GM12878 (cell line): ENCODE measurements at regions not wholly inside any gene's neighbourhood (a gene's known extent, or its start where the extent isn't known, plus 50 kb on each side); places are given as distances from the start of the nearest gene placed in this dataset.

Experiments
- ATAC-seq: fragments of 200-7000 bp; cut with Tn5 transposase; 3 replicates; pipeline ENCODE4 v1.9.1; 2020; ENCODE audit warnings: mild to moderate bottlenecking, moderate library complexity
- BruUV-seq: library from RNA; stranded (reverse); fragments of 400-500 nt; replicated peaks from 2 replicates; lab custom pipeline; 2021; lab: Mats Ljungman, UMichigan
- CTCF ChIA-PET: fragments of 300-600 bp; sonication (Branson Sonifier 250); formaldehyde crosslinking; extraction: SDS; loops from one replicate; lab custom pipeline; 2021; ENCODE audit warnings: inconsistent platforms; lab: Yijun Ruan, JAX
- POLR2A ChIA-PET: fragments of 350-600 bp; formaldehyde crosslinking; extraction: SDS; loops from one replicate; lab custom pipeline; 2021; ENCODE audit warnings: inconsistent platforms; lab: Charles Lee
- RAD21 ChIA-PET: fragments of 300-600 bp; sonication (Branson Sonifier 250); formaldehyde crosslinking; loops from one replicate; lab custom pipeline; 2023; ENCODE audit warnings: antibody characterized with exemption; ENCODE audit not compliant: unreplicated experiment; lab: Charles Lee
- SMC1A ChIA-PET: fragments of 300-600 bp; sonication (Branson Sonifier 250); formaldehyde crosslinking; loops from one replicate; lab custom pipeline; 2023; ENCODE audit not compliant: unreplicated experiment, uncharacterized antibody; lab: Charles Lee
- DNase-seq: peaks from one replicate; pipeline ENCODE4 v3.0.0-alpha.2; 2011; ENCODE audit warnings: low read depth, low spot score
- FAIRE-seq: peaks from 3 replicates; lab custom pipeline; 2011; peaks lifted over from hg19 to GRCh38; lab: Jason Lieb, UNC
- H2AFZ ChIP-seq: 2 replicates; pipeline ENCODE4 v1.6.0; 2011; ENCODE audit warnings: low read depth, low read length, control low read depth; ENCODE audit not compliant: control insufficient read depth
- H3K27ac ChIP-seq: 2 replicates; pipeline ENCODE4 v1.5.1; 2011; ENCODE audit warnings: control low read depth; ENCODE audit not compliant: control insufficient read depth, insufficient read depth
- H3K27me3 ChIP-seq, 2 experiments: replicated peaks in 1 of 2; 2 replicates each; pipeline versions ENCODE4 v1.6.0 to v1.6.1; 2011; ENCODE audit warnings: low read length in 1 of 2; ENCODE audit not compliant: control insufficient read depth in 2 of 2, insufficient read depth in 2 of 2
- H3K36me3 ChIP-seq, 2 experiments: 2 replicates each; pipeline ENCODE4 v1.5.1; 2011; ENCODE audit warnings: low read length in 1 of 2; ENCODE audit not compliant: control insufficient read depth in 2 of 2, insufficient read depth in 2 of 2
- H3K4me1 ChIP-seq: 2 replicates; pipeline ENCODE4 v1.6.1; 2011; ENCODE audit warnings: mild to moderate bottlenecking, low read length, moderate library complexity, mixed read lengths; ENCODE audit not compliant: control insufficient read depth, insufficient read depth
- H3K4me2 ChIP-seq: 2 replicates; pipeline ENCODE4 v1.6.0; 2011; ENCODE audit warnings: control low read depth; ENCODE audit not compliant: control insufficient read depth, insufficient read depth
- H3K4me3 ChIP-seq: fragments of 200-600 bp; sonication (generic); 2 replicates; pipeline ENCODE4 v1.5.1; 2016
- H3K79me2 ChIP-seq: 2 replicates; pipeline ENCODE4 v1.6.0; 2011; ENCODE audit warnings: low read length; ENCODE audit not compliant: control insufficient read depth, insufficient read depth
- H3K9ac ChIP-seq: 2 replicates; pipeline ENCODE4 v1.8.0; 2011; ENCODE audit warnings: low read length, control low read depth, mixed read lengths; ENCODE audit not compliant: control insufficient read depth, insufficient read depth
- H3K9me3 ChIP-seq: replicated peaks from 3 replicates; pipeline ENCODE4 v1.5.1; 2011; ENCODE audit warnings: mild to moderate bottlenecking, low read length; ENCODE audit not compliant: control insufficient read depth, insufficient read depth
- H4K20me1 ChIP-seq: 2 replicates; pipeline ENCODE4 v1.6.0; 2011; ENCODE audit not compliant: control insufficient read depth, insufficient read depth
- ATF7 ChIP-seq: fragments of 450-650 bp; IDR thresholded peaks from 2 replicates; pipeline ENCODE4 v1.6.1; 2016; ENCODE audit warnings: low read depth, mild to moderate bottlenecking
- CUX1 ChIP-seq: IDR thresholded peaks from 2 replicates; pipeline ENCODE4 v1.6.1; 2012; ENCODE audit warnings: improper control_type of control experiment, low read depth, low read length; ENCODE audit not compliant: insufficient replicate concordance
- E2F4 ChIP-seq: IDR thresholded peaks from 2 replicates; pipeline ENCODE4 v1.6.1; 2012; ENCODE audit warnings: low read depth, low read length, improper control_type of control experiment
- MAX ChIP-seq: IDR thresholded peaks from 2 replicates; pipeline ENCODE4 v1.6.1; 2012; ENCODE audit warnings: low read depth, low read length, improper control_type of control experiment
- NR2F1 ChIP-seq: fragments of 450-650 bp; conservative IDR thresholded peaks from 2 replicates; pipeline ENCODE4 v1.6.1; 2017; ENCODE audit warnings: mild to moderate bottlenecking
- NRF1 ChIP-seq: conservative IDR thresholded peaks from 2 replicates; pipeline ENCODE4 v1.6.1; 2011; ENCODE audit warnings: mild to moderate bottlenecking, low read depth, low read length, improper control_type of control experiment
- PBX3 ChIP-seq: IDR thresholded peaks from 2 replicates; pipeline ENCODE4 v1.6.1; 2011; ENCODE audit warnings: mild to moderate bottlenecking, low read depth, low read length, moderate library complexity; ENCODE audit not compliant: insufficient replicate concordance
- POLR2AphosphoS2 ChIP-seq: IDR thresholded peaks from 2 replicates; pipeline ENCODE4 v1.6.1; 2011; ENCODE audit warnings: low read depth, mild to moderate bottlenecking, low read length, improper control_type of control experiment, moderate library complexity
- RUNX3 ChIP-seq: IDR thresholded peaks from 2 replicates; pipeline ENCODE4 v1.6.1; 2012; ENCODE audit warnings: low read length, inconsistent platforms
- SIN3A ChIP-seq: IDR thresholded peaks from 2 replicates; pipeline ENCODE4 v1.6.1; 2012; ENCODE audit warnings: low read depth, low read length, improper control_type of control experiment
- SMARCA5 ChIP-seq: fragments of 450-650 bp; IDR thresholded peaks from 2 replicates; pipeline ENCODE4 v1.6.1; 2017; ENCODE audit warnings: mild to moderate bottlenecking
- ZBTB11 ChIP-seq: fragments of 450-650 bp; formaldehyde crosslinking; IDR thresholded peaks from 2 replicates; pipeline ENCODE4 v1.5.0; 2022; ENCODE audit warnings: mild to moderate bottlenecking, missing genetic modification characterization
- ZNF217 ChIP-seq: fragments of 450-650 bp; IDR thresholded peaks from 2 replicates; pipeline ENCODE4 v1.6.1; 2017; ENCODE audit warnings: antibody characterized with exemption, mild to moderate bottlenecking
- WGBS: methylation state at CpG from one replicate; pipeline ENCODE4 v1.1.6; 2016; ENCODE audit warnings: low lambda C conversion rate; ENCODE audit not compliant: insufficient replicate concordance, insufficient coverage; ENCODE audit errors: missing lambda C conversion rate; 5-methylcytosine and 5-hydroxymethylcytosine counted together
- in situ Hi-C: fragments of 300-500 bp; cut with MboI; formaldehyde crosslinking; loops from 9 replicates; pipeline ENCODE4 v1.14.3; 2018; ENCODE audit warnings: mixed read lengths
- intact Hi-C: fragments of 100-400 bp; cut with micrococcal nuclease; formaldehyde crosslinking; loops from one replicate; pipeline ENCODE4 v1.14.2; 2022; ENCODE audit not compliant: unreplicated experiment

GRCh38 chr1:22221233-22221780 is 78.4 kb upstream of the WNT4 start:
- Histone ChIP-seq H3K9me3 (no peaks in the 10 kb centered on the region), H3K4me1 (no peaks in the 10 kb centered on the region), H2AFZ (no peak overlapping the region), H3K9ac (no peak overlapping the region), H3K27me3 (peaks cover under 1 to 5% of the 10 kb centered on the region in 2 experiments; a peak in 3 of 4 replicates), H4K20me1 (no peaks in the 10 kb centered on the region), H3K4me3 (no peak overlapping the region), H3K36me3 (no peaks in the 10 kb centered on the region), H3K27ac (no peak overlapping the region), H3K79me2 (no peaks in the 10 kb centered on the region), H3K4me2 (no peak overlapping the region)
- ChIA-PET RAD21 (no interaction called here), SMC1A (no interaction called here), POLR2A (no interaction called here), CTCF (no interaction called here)
- no peak for TF ChIP-seq MAX
- no peak for TF ChIP-seq SIN3A
- no peak for TF ChIP-seq ATF7
- no peak for TF ChIP-seq POLR2AphosphoS2
- TF ChIP-seq E2F4 = no peak
- no peak for TF ChIP-seq RUNX3
- TF ChIP-seq SMARCA5 = no peak
- no peak for TF ChIP-seq NR2F1
- no peak for TF ChIP-seq PBX3
- TF ChIP-seq ZBTB11 (CRISPR knock-in tag) = no peak
- TF ChIP-seq CUX1 = no peak
- no peak for TF ChIP-seq ZNF217
- TF ChIP-seq NRF1 = no peak
- no peak for DNase-seq
- 44% methylated on average over 8 of the region's 8 CpGs for WGBS
- no peak for ATAC-seq
- in situ Hi-C loops = no loop called here
- intact Hi-C loops = no loop called here
- no TSS peak for BruUV-seq
- no peak for FAIRE-seq
